OCI-LY7 (cell line): ENCODE measurements at regions not wholly inside any gene's neighbourhood (a gene's known extent, or its start where the extent isn't known, plus 50 kb on each side); places are given as distances from the start of the nearest gene placed in this dataset.

ENCODE experiments used
- BruUV-seq: library from RNA; stranded (reverse); fragments of 400-500 nt; replicated peaks from 2 replicates; lab custom pipeline; 2021; lab: Mats Ljungman, UMichigan
- CTCF ChIA-PET: fragments of 300-600 bp; sonication (Branson Sonifier 250); formaldehyde crosslinking; loops from one replicate; lab custom pipeline; 2022; ENCODE audit warnings: antibody characterized with exemption; ENCODE audit not compliant: unreplicated experiment; lab: Charles Lee
- POLR2A ChIA-PET: fragments of 300-600 bp; sonication (Branson Sonifier 250); formaldehyde crosslinking; loops from one replicate; lab custom pipeline; 2022; ENCODE audit warnings: antibody characterized with exemption; lab: Charles Lee
- DNase-seq: peaks from one replicate; pipeline ENCODE4 v3.0.0-alpha.2; 2015; ENCODE audit warnings: low spot score
- H2AFZ ChIP-seq: fragments of 200-600 bp; sonication (generic), shearing (Covaris generic); 2 replicates; pipeline ENCODE4 v1.6.1; 2014; ENCODE audit warnings: mild to moderate bottlenecking, antibody characterized with exemption, low read length, moderate library complexity
- H3K27ac ChIP-seq: fragments of 200-600 bp; sonication (generic); 2 replicates; pipeline ENCODE4 v1.5.1; 2014; ENCODE audit warnings: mixed run types, low read depth, mild to moderate bottlenecking, moderate library complexity, low read length, inconsistent platforms; ENCODE audit not compliant: poor library complexity, severe bottlenecking
- H3K36me3 ChIP-seq: fragments of 200-600 bp; sonication (generic); 2 replicates; pipeline ENCODE4 v1.6.1; 2014; ENCODE audit warnings: mild to moderate bottlenecking, antibody characterized with exemption, low read length, moderate library complexity, mixed read lengths; ENCODE audit not compliant: insufficient read depth
- H3K4me1 ChIP-seq: fragments of 200-600 bp; sonication (generic); 2 replicates; pipeline ENCODE4 v1.5.1; 2014; ENCODE audit warnings: mild to moderate bottlenecking, low read length; ENCODE audit not compliant: insufficient read depth, poor library complexity, severe bottlenecking
- H3K4me2 ChIP-seq: fragments of 200-600 bp; sonication (generic); 2 replicates; pipeline ENCODE4 v1.6.1; 2014; ENCODE audit warnings: mild to moderate bottlenecking, low read length
- H3K4me3 ChIP-seq: fragments of 200-600 bp; sonication (generic); 2 replicates; pipeline ENCODE4 v1.5.1; 2014; ENCODE audit warnings: mild to moderate bottlenecking, low read depth, low read length; ENCODE audit not compliant: poor library complexity, severe bottlenecking
- H3K79me2 ChIP-seq: fragments of 200-600 bp; sonication (generic); 2 replicates; pipeline ENCODE4 v1.6.1; 2016; ENCODE audit warnings: low read depth, mild to moderate bottlenecking, low read length, moderate library complexity, mixed read lengths; ENCODE audit not compliant: insufficient read depth
- H3K9me2 ChIP-seq: fragments of 200-600 bp; sonication (generic); 2 replicates; pipeline ENCODE4 v1.6.1; 2016; ENCODE audit warnings: mild to moderate bottlenecking, low read length, mixed read lengths; ENCODE audit not compliant: insufficient read depth
- H3K9me3 ChIP-seq: fragments of 200-600 bp; sonication (generic); 2 replicates; pipeline ENCODE4 v1.6.1; 2014; ENCODE audit warnings: mild to moderate bottlenecking, mixed run types, low read length, mixed read lengths
- H4K20me1 ChIP-seq: fragments of 200-600 bp; sonication (generic); 2 replicates; pipeline ENCODE4 v1.6.1; 2014; ENCODE audit warnings: mild to moderate bottlenecking, antibody characterized with exemption, low read length, moderate library complexity, mixed read lengths; ENCODE audit not compliant: insufficient read depth
- EZH2phosphoT487 ChIP-seq: fragments of 200-600 bp; sonication (generic); IDR thresholded peaks from 2 replicates; pipeline ENCODE4 v1.6.1; 2018; ENCODE audit warnings: low read depth, borderline replicate concordance, mild to moderate bottlenecking, mixed run types, antibody characterized with exemption, low read length, moderate library complexity, mixed read lengths
- intact Hi-C: fragments of 100-400 bp; cut with micrococcal nuclease; formaldehyde crosslinking; loops from one replicate; pipeline ENCODE4 v1.10.0; 2022; ENCODE audit not compliant: unreplicated experiment
- TF ChIP-seq, protein P1 (sequence below): fragments of 200-600 bp; sonication (generic); conservative IDR thresholded peaks from 2 replicates; pipeline ENCODE4 v1.5.1; 2014; ENCODE audit warnings: mild to moderate bottlenecking, antibody characterized with exemption, low read length, moderate library complexity, mixed read lengths

- no peaks in the 10 kb centered on the region for H4K20me1 ChIP-seq
- H3K9me3 ChIP-seq = no peaks in the 10 kb centered on the region
- ChIA-PET CTCF (no interaction called here), POLR2A (no interaction called here)
- no peak overlapping the region for H3K27ac ChIP-seq
- no peaks in the 10 kb centered on the region for H3K79me2 ChIP-seq
- no TSS peak for BruUV-seq
- no peaks in the 10 kb centered on the region for H3K9me2 ChIP-seq
- H3K4me2 ChIP-seq = no peak overlapping the region
- H3K4me1 ChIP-seq = no peaks in the 10 kb centered on the region
- intact Hi-C loops = no loop called here
- H3K36me3 ChIP-seq = no peaks in the 10 kb centered on the region
- H2AFZ ChIP-seq = no peak overlapping the region
- H3K4me3 ChIP-seq = no peak overlapping the region
- TF ChIP-seq, protein P1, sequence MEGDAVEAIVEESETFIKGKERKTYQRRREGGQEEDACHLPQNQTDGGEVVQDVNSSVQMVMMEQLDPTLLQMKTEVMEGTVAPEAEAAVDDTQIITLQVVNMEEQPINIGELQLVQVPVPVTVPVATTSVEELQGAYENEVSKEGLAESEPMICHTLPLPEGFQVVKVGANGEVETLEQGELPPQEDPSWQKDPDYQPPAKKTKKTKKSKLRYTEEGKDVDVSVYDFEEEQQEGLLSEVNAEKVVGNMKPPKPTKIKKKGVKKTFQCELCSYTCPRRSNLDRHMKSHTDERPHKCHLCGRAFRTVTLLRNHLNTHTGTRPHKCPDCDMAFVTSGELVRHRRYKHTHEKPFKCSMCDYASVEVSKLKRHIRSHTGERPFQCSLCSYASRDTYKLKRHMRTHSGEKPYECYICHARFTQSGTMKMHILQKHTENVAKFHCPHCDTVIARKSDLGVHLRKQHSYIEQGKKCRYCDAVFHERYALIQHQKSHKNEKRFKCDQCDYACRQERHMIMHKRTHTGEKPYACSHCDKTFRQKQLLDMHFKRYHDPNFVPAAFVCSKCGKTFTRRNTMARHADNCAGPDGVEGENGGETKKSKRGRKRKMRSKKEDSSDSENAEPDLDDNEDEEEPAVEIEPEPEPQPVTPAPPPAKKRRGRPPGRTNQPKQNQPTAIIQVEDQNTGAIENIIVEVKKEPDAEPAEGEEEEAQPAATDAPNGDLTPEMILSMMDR = no peak
- TF ChIP-seq EZH2phosphoT487 = no peak
- no peak for DNase-seq
These were observed 170.8 kb downstream of the BUD13 start for GRCh38 chr11:116601814-116602636.

DNA sequence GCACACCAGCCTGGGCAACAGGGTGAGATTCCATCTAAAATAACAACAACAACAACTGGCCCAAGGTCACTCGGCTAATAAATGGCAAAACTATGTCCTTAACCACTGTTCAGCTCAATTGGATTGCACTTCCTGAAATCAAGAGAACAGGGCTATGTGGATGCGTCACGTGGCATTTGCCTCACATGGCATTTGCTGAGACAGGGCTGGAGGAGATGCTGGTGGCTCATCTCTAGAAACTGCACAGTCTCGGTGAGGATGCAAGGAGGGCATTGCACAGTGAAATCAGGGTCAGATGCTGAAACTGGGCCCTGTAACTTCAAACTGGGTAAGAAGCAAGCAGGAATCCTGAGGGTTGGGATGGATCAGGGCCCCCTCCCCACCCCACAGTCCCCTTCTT lies 171.9 kb downstream of the BUD13 start:
- no peaks in the 10 kb centered on the region for H3K9me3 ChIP-seq
- H3K4me3 ChIP-seq = no peak overlapping the region
- TF ChIP-seq, protein P1 = no peak
- no peak for TF ChIP-seq EZH2phosphoT487
- DNase-seq = no peak
- H3K4me1 ChIP-seq = no peaks in the 10 kb centered on the region
- intact Hi-C loops = no loop called here
- H2AFZ ChIP-seq = no peak overlapping the region
- no peaks in the 10 kb centered on the region for H3K79me2 ChIP-seq
- POLR2A ChIA-PET = no interaction called here
- CTCF ChIA-PET = no interaction called here
- no peaks in the 10 kb centered on the region for H3K9me2 ChIP-seq
- H3K36me3 ChIP-seq = no peaks in the 10 kb centered on the region
- H3K4me2 ChIP-seq = no peak overlapping the region
- no peak overlapping the region for H3K27ac ChIP-seq
- BruUV-seq = no TSS peak
- no peaks in the 10 kb centered on the region for H4K20me1 ChIP-seq

GRCh38 chr11:116598556-116598955 lies 174.2 kb downstream of the BUD13 start:
- ChIA-PET POLR2A (no interaction called here), CTCF (no interaction called here)
- no TSS peak for BruUV-seq
- H2AFZ ChIP-seq = no peak overlapping the region
- H3K4me1 ChIP-seq = no peaks in the 10 kb centered on the region
- H3K4me3 ChIP-seq = no peak overlapping the region
- no peaks in the 10 kb centered on the region for H3K9me3 ChIP-seq
- no peaks in the 10 kb centered on the region for H3K9me2 ChIP-seq
- H4K20me1 ChIP-seq = no peaks in the 10 kb centered on the region
- H3K79me2 ChIP-seq = no peaks in the 10 kb centered on the region
- H3K36me3 ChIP-seq = no peaks in the 10 kb centered on the region
- intact Hi-C loops = no loop called here
- no peak overlapping the region for H3K4me2 ChIP-seq
- DNase-seq = no peak
- no peak for TF ChIP-seq EZH2phosphoT487
- TF ChIP-seq, protein P1 = no peak
- no peak overlapping the region for H3K27ac ChIP-seq
